ENCODE measurements at regions not wholly inside any gene's neighbourhood (a gene's known extent, or its start where the extent isn't known, plus 50 kb on each side); places are given as distances from the start of the nearest gene placed in this dataset.

DNA sequence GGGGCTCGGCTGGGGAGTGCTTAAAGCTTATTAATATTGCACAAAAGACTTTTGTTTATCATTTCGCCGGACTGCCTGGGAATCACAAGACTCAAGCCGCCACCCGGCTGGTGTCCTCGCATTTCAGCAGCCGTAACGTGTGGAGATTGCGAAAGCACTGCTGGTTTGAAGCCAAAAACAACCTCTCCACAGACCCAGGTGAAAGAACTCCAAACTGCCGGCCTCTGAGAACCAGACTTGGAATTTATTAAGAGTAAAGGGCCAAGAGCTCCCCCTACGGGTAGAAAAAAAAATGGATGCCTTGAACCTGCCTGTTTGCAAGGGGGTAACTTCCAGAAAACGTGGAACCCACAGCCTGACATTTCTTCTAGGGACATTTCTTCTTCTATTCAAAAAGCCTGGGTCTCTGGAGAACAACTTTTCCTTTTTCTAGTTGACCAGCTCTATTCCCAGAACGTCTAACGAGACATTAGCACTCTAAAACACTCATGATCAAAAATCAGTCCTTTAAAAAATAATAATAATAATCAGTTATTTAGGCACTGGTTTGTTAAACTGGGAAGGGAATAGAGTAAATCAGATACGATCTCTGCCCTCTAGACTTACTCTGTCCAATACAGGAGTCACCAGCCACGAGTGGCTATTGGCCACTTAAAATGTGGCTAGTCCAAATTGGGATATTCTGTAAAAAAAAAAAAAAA, 216.3 kb downstream of the C1D start (continued):
- no peak for TF ChIP-seq ZNF292 (CRISPR knock-in tag; IDR thresholded peaks at IDR 0.05; ENCODE audit: borderline replicate concordance, low read depth)
- TF ChIP-seq PCBP1 (IDR thresholded peaks at IDR 0.05; ENCODE audit: borderline replicate concordance, low read depth, low read length), result no peak
- TF ChIP-seq TBX2 (CRISPR knock-in tag; IDR thresholded peaks at IDR 0.05; ENCODE audit: borderline replicate concordance), result peak; percentile 57
- TF ChIP-seq SP4 (CRISPR knock-in tag; IDR thresholded peaks at IDR 0.05), result no peak
- no peak for TF ChIP-seq YY1 (IDR thresholded peaks at IDR 0.05; ENCODE audit: insufficient read depth, insufficient replicate concordance, low read depth, low read length)
- TF ChIP-seq ELF4 (CRISPR knock-in tag; IDR thresholded peaks at IDR 0.05; ENCODE audit: borderline replicate concordance), result no peak
- TF ChIP-seq MYNN (CRISPR knock-in tag; IDR thresholded peaks at IDR 0.05; ENCODE audit: low read depth), result no peak
- no peak for TF ChIP-seq NAIF1 (CRISPR knock-in tag; IDR thresholded peaks at IDR 0.05; ENCODE audit: borderline replicate concordance)
- TF ChIP-seq HNF4G (IDR thresholded peaks at IDR 0.05; ENCODE audit: borderline replicate concordance, low read depth, low read length), result no peak
- no peak for TF ChIP-seq HNF4G (CRISPR knock-in tag; IDR thresholded peaks at IDR 0.05; ENCODE audit: borderline replicate concordance, low read depth)
- TF ChIP-seq ZNF850 (CRISPR knock-in tag; conservative IDR thresholded peaks at IDR 0.05), result no peak
- peak; percentile 69; the same call in 1 of the 2 replicates for TF ChIP-seq HMGXB3 (CRISPR knock-in tag; IDR thresholded peaks at IDR 0.05; ENCODE audit: borderline replicate concordance)
- TF ChIP-seq ZNF639 (CRISPR knock-in tag; conservative IDR thresholded peaks at IDR 0.05), result no peak
- TF ChIP-seq KLF12 (CRISPR knock-in tag; IDR thresholded peaks at IDR 0.05; ENCODE audit: borderline replicate concordance), result no peak
- no peak for TF ChIP-seq NBN (conservative IDR thresholded peaks at IDR 0.05)
- no peak for TF ChIP-seq ZC3H13 (CRISPR knock-in tag; IDR thresholded peaks at IDR 0.05)
- no peak for TF ChIP-seq HOXA7 (CRISPR knock-in tag; IDR thresholded peaks at IDR 0.05)
- no peak for TF ChIP-seq MLX (CRISPR knock-in tag; IDR thresholded peaks at IDR 0.05)
- TF ChIP-seq, protein P1, sequence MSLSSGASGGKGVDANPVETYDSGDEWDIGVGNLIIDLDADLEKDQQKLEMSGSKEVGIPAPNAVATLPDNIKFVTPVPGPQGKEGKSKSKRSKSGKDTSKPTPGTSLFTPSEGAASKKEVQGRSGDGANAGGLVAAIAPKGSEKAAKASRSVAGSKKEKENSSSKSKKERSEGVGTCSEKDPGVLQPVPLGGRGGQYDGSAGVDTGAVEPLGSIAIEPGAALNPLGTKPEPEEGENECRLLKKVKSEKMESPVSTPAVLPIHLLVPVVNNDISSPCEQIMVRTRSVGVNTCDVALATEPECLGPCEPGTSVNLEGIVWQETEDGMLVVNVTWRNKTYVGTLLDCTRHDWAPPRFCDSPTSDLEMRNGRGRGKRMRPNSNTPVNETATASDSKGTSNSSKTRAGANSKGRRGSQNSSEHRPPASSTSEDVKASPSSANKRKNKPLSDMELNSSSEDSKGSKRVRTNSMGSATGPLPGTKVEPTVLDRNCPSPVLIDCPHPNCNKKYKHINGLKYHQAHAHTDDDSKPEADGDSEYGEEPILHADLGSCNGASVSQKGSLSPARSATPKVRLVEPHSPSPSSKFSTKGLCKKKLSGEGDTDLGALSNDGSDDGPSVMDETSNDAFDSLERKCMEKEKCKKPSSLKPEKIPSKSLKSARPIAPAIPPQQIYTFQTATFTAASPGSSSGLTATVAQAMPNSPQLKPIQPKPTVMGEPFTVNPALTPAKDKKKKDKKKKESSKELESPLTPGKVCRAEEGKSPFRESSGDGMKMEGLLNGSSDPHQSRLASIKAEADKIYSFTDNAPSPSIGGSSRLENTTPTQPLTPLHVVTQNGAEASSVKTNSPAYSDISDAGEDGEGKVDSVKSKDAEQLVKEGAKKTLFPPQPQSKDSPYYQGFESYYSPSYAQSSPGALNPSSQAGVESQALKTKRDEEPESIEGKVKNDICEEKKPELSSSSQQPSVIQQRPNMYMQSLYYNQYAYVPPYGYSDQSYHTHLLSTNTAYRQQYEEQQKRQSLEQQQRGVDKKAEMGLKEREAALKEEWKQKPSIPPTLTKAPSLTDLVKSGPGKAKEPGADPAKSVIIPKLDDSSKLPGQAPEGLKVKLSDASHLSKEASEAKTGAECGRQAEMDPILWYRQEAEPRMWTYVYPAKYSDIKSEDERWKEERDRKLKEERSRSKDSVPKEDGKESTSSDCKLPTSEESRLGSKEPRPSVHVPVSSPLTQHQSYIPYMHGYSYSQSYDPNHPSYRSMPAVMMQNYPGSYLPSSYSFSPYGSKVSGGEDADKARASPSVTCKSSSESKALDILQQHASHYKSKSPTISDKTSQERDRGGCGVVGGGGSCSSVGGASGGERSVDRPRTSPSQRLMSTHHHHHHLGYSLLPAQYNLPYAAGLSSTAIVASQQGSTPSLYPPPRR (CRISPR knock-in tag; IDR thresholded peaks at IDR 0.05; ENCODE audit: borderline replicate concordance), result no peak
